OCI-LY7 (cell line): ENCODE measurements at regions not wholly inside any gene's neighbourhood (a gene's known extent, or its start where the extent isn't known, plus 50 kb on each side); places are given as distances from the start of the nearest gene placed in this dataset.

Experiments
- BruUV-seq: library from RNA; stranded (reverse); fragments of 400-500 nt; replicated peaks from 2 replicates; lab custom pipeline; 2021; lab: Mats Ljungman, UMichigan
- CTCF ChIA-PET: fragments of 300-600 bp; sonication (Branson Sonifier 250); formaldehyde crosslinking; loops from one replicate; lab custom pipeline; 2022; ENCODE audit warnings: antibody characterized with exemption; ENCODE audit not compliant: unreplicated experiment; lab: Charles Lee
- POLR2A ChIA-PET: fragments of 300-600 bp; sonication (Branson Sonifier 250); formaldehyde crosslinking; loops from one replicate; lab custom pipeline; 2022; ENCODE audit warnings: antibody characterized with exemption; lab: Charles Lee
- DNase-seq: peaks from one replicate; pipeline ENCODE4 v3.0.0-alpha.2; 2015; ENCODE audit warnings: low spot score
- H2AFZ ChIP-seq: fragments of 200-600 bp; sonication (generic), shearing (Covaris generic); 2 replicates; pipeline ENCODE4 v1.6.1; 2014; ENCODE audit warnings: mild to moderate bottlenecking, antibody characterized with exemption, low read length, moderate library complexity
- H3K27ac ChIP-seq: fragments of 200-600 bp; sonication (generic); 2 replicates; pipeline ENCODE4 v1.5.1; 2014; ENCODE audit warnings: mixed run types, low read depth, mild to moderate bottlenecking, moderate library complexity, low read length, inconsistent platforms; ENCODE audit not compliant: poor library complexity, severe bottlenecking
- H3K36me3 ChIP-seq: fragments of 200-600 bp; sonication (generic); 2 replicates; pipeline ENCODE4 v1.6.1; 2014; ENCODE audit warnings: mild to moderate bottlenecking, antibody characterized with exemption, low read length, moderate library complexity, mixed read lengths; ENCODE audit not compliant: insufficient read depth
- H3K4me1 ChIP-seq: fragments of 200-600 bp; sonication (generic); 2 replicates; pipeline ENCODE4 v1.5.1; 2014; ENCODE audit warnings: mild to moderate bottlenecking, low read length; ENCODE audit not compliant: insufficient read depth, poor library complexity, severe bottlenecking
- H3K4me2 ChIP-seq: fragments of 200-600 bp; sonication (generic); 2 replicates; pipeline ENCODE4 v1.6.1; 2014; ENCODE audit warnings: mild to moderate bottlenecking, low read length
- H3K4me3 ChIP-seq: fragments of 200-600 bp; sonication (generic); 2 replicates; pipeline ENCODE4 v1.5.1; 2014; ENCODE audit warnings: mild to moderate bottlenecking, low read depth, low read length; ENCODE audit not compliant: poor library complexity, severe bottlenecking
- H3K79me2 ChIP-seq: fragments of 200-600 bp; sonication (generic); 2 replicates; pipeline ENCODE4 v1.6.1; 2016; ENCODE audit warnings: low read depth, mild to moderate bottlenecking, low read length, moderate library complexity, mixed read lengths; ENCODE audit not compliant: insufficient read depth
- H3K9me2 ChIP-seq: fragments of 200-600 bp; sonication (generic); 2 replicates; pipeline ENCODE4 v1.6.1; 2016; ENCODE audit warnings: mild to moderate bottlenecking, low read length, mixed read lengths; ENCODE audit not compliant: insufficient read depth
- H3K9me3 ChIP-seq: fragments of 200-600 bp; sonication (generic); 2 replicates; pipeline ENCODE4 v1.6.1; 2014; ENCODE audit warnings: mild to moderate bottlenecking, mixed run types, low read length, mixed read lengths
- H4K20me1 ChIP-seq: fragments of 200-600 bp; sonication (generic); 2 replicates; pipeline ENCODE4 v1.6.1; 2014; ENCODE audit warnings: mild to moderate bottlenecking, antibody characterized with exemption, low read length, moderate library complexity, mixed read lengths; ENCODE audit not compliant: insufficient read depth
- EZH2phosphoT487 ChIP-seq: fragments of 200-600 bp; sonication (generic); IDR thresholded peaks from 2 replicates; pipeline ENCODE4 v1.6.1; 2018; ENCODE audit warnings: low read depth, borderline replicate concordance, mild to moderate bottlenecking, mixed run types, antibody characterized with exemption, low read length, moderate library complexity, mixed read lengths
- intact Hi-C: fragments of 100-400 bp; cut with micrococcal nuclease; formaldehyde crosslinking; loops from one replicate; pipeline ENCODE4 v1.10.0; 2022; ENCODE audit not compliant: unreplicated experiment
- TF ChIP-seq, protein P1 (sequence below): fragments of 200-600 bp; sonication (generic); conservative IDR thresholded peaks from 2 replicates; pipeline ENCODE4 v1.5.1; 2014; ENCODE audit warnings: mild to moderate bottlenecking, antibody characterized with exemption, low read length, moderate library complexity, mixed read lengths

DNA sequence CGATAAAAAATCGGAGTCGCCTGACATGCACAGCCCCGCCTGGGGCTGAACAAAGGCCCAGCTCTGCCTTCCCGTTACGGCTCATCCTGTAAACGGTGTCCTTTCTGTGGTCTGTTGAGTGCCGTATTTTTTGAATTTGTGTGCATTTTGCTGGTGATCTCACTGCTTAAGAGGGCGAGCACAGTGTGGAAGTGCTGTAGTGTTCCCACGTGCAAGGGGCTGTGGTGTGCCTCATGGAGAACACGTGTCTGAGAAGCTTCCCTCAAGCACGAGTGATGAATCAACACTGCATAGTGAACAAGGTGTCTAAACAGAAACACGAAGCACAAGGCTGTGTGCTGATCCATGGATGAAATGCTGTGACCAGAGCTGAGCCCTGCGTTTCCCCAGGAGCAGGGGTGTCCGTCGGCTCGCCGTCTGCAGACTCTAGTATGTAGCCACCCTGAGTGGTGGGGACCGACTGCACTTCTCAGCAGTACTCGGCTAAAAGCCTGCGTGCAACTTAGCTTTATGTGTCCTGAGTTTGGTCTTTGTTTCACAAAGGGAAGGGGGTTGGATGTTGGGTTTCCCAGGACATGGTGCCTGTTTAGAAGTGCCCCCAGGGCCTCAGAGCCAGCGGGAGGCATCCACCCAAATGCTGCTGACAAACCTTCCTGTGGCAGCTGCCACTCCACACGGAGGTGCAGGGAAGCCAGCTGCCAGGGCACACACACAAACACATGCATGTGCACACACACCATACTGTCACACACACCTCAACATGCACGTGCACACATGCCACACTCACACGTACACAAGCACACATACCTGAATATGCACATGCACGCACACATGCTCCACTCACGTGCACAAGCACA, 77.2 kb upstream of the IRX4 start:
- H3K9me2 ChIP-seq: no peaks in the 10 kb centered on the region
- no peak overlapping the region for H2AFZ ChIP-seq
- H3K27ac ChIP-seq: no peak overlapping the region
- POLR2A ChIA-PET: no interaction called here
- TF ChIP-seq EZH2phosphoT487: no peak
- TF ChIP-seq, protein P1, sequence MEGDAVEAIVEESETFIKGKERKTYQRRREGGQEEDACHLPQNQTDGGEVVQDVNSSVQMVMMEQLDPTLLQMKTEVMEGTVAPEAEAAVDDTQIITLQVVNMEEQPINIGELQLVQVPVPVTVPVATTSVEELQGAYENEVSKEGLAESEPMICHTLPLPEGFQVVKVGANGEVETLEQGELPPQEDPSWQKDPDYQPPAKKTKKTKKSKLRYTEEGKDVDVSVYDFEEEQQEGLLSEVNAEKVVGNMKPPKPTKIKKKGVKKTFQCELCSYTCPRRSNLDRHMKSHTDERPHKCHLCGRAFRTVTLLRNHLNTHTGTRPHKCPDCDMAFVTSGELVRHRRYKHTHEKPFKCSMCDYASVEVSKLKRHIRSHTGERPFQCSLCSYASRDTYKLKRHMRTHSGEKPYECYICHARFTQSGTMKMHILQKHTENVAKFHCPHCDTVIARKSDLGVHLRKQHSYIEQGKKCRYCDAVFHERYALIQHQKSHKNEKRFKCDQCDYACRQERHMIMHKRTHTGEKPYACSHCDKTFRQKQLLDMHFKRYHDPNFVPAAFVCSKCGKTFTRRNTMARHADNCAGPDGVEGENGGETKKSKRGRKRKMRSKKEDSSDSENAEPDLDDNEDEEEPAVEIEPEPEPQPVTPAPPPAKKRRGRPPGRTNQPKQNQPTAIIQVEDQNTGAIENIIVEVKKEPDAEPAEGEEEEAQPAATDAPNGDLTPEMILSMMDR: no peak
- no TSS peak for BruUV-seq
- H3K79me2 ChIP-seq: no peaks in the 10 kb centered on the region
- no peaks in the 10 kb centered on the region for H4K20me1 ChIP-seq
- H3K4me1 ChIP-seq: no peaks in the 10 kb centered on the region
- CTCF ChIA-PET: no interaction called here
- H3K9me3 ChIP-seq: no peaks in the 10 kb centered on the region
- no peak overlapping the region for H3K4me3 ChIP-seq
- no peak overlapping the region for H3K4me2 ChIP-seq
- no peak for DNase-seq
- intact Hi-C loops: no loop called here
- H3K36me3 ChIP-seq: no peaks in the 10 kb centered on the region

DNA sequence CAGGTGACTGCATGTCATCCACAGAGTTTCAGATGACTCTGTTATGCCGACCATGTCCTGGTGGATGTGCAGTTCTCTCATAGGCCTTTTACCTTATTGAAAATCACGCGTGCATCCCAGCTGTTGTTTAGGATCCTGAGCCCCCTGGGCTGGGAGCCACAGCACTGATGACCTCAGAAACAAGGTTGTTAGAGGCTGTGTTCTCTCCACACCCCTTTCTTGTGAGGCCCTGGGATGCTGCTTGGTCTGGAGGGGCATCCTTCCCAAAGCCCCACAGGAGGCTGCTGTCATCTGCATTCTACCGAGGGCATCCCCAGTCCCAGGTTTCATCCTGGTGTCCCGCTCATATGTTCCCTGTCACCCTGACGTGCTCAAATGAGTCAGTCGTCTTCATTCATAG, 76.5 kb upstream of the IRX4 start:
- H3K9me3 ChIP-seq: no peaks in the 10 kb centered on the region
- ChIA-PET POLR2A (no interaction called here), CTCF (no interaction called here)
- DNase-seq: no peak
- H4K20me1 ChIP-seq: no peaks in the 10 kb centered on the region
- TF ChIP-seq EZH2phosphoT487: no peak
- TF ChIP-seq, protein P1: no peak
- BruUV-seq: no TSS peak
- no peaks in the 10 kb centered on the region for H3K79me2 ChIP-seq
- no peaks in the 10 kb centered on the region for H3K4me1 ChIP-seq
- no peak overlapping the region for H2AFZ ChIP-seq
- intact Hi-C loops: no loop called here
- H3K9me2 ChIP-seq: no peaks in the 10 kb centered on the region
- H3K27ac ChIP-seq: no peak overlapping the region
- H3K4me3 ChIP-seq: no peak overlapping the region
- no peak overlapping the region for H3K4me2 ChIP-seq
- no peaks in the 10 kb centered on the region for H3K36me3 ChIP-seq
